ENCODE measurements at regions not wholly inside any gene's neighbourhood (a gene's known extent, or its start where the extent isn't known, plus 50 kb on each side); places are given as distances from the start of the nearest gene placed in this dataset.

GRCh38 chr1:239255628-239256160 is 130.7 kb upstream of the CHRM3 start:
- TF ChIP-seq CTCF (IDR thresholded peaks at IDR 0.05; ENCODE audit: borderline replicate concordance, extremely low read depth, low read length, poor library complexity, severe bottlenecking) (no peak), EZH2 (IDR thresholded peaks at IDR 0.05; ENCODE audit: borderline replicate concordance, low read depth, low read length, severe bottlenecking) (no peak)

Measured in DND-41 (cell line).